Psoas muscle (tissue), 7 donors: ENCODE measurements at regions not wholly inside any gene's neighbourhood (a gene's known extent, or its start where the extent isn't known, plus 50 kb on each side); places are given as distances from the start of the nearest gene placed in this dataset.

Experiments used
- ATAC-seq, 4 donors: fragments of 200-7000 bp; cut with Tn5 transposase; one replicate each; pipeline ENCODE4 v1.9.1; 2020; ENCODE audit warnings: moderate library complexity in 3 of 4, mild to moderate bottlenecking in 2 of 4
- DNase-seq, 2 donors: peaks; one replicate each; pipeline ENCODE4 v3.0.0-alpha.2; 2020
- H3K27ac ChIP-seq: fragments of 200-600 bp; one replicate; pipeline ENCODE4 v1.8.0; 2022
- H3K27me3 ChIP-seq, 3 donors: fragments of 200-600 bp in 1 of 3; one replicate each; pipeline versions ENCODE4 v1.6.1 to v1.8.0; 2013 to 2022; ENCODE audit warnings: low read length in 2 of 3, mild to moderate bottlenecking in 2 of 3, moderate library complexity in 1 of 3; ENCODE audit not compliant: insufficient read depth in 3 of 3
- H3K36me3 ChIP-seq, 2 donors: fragments of 200-600 bp in 1 of 2; one replicate each; pipeline versions ENCODE4 v1.6.1 to v1.8.0; 2013 to 2022; ENCODE audit warnings: low read depth in 1 of 2, mild to moderate bottlenecking in 1 of 2, moderate library complexity in 1 of 2; ENCODE audit not compliant: insufficient read depth in 1 of 2
- H3K4me1 ChIP-seq: fragments of 200-600 bp; one replicate; pipeline ENCODE4 v1.8.0; 2022
- H3K4me3 ChIP-seq: fragments of 200-600 bp; one replicate; pipeline ENCODE4 v1.8.0; 2022; ENCODE audit warnings: mild to moderate bottlenecking
- H3K9me3 ChIP-seq: fragments of 200-600 bp; one replicate; pipeline ENCODE4 v1.8.0; 2022
- WGBS, 3 donors: extraction: QIAGEN DNeasy Blood & Tissue Kit; methylation state at CpG; one replicate each; pipeline versions ENCODE4 v1.1.6 to v1.1.7; 2013; 5-methylcytosine and 5-hydroxymethylcytosine counted together
- intact Hi-C, 2 donors: fragments of 100-400 bp; cut with DNase I; formaldehyde crosslinking; loops; one replicate each; pipeline versions ENCODE4 v1.11.0 to v1.14.2; 2022
- TF ChIP-seq, protein P1 (sequence below): fragments of 200-600 bp; IDR thresholded peaks from one replicate; pipeline ENCODE4 v1.8.0; 2022; ENCODE audit warnings: antibody characterized with exemption
- donor health status: healthy with polysubstance abuse.
- donor health status: DM: no; HTN: no; CAD: no; lungs with moderate emphysema.
- donor health status: Bipolar disorder and iron deficiency.
- donor health status: healthy.
- donor health status: DM: yes; HTN: yes; CAD: no.
- donor health status: DM: no; HTN: no; CAD: no.
- donor health status: DM: yes; HTN: yes; CAD: no.

DNA sequence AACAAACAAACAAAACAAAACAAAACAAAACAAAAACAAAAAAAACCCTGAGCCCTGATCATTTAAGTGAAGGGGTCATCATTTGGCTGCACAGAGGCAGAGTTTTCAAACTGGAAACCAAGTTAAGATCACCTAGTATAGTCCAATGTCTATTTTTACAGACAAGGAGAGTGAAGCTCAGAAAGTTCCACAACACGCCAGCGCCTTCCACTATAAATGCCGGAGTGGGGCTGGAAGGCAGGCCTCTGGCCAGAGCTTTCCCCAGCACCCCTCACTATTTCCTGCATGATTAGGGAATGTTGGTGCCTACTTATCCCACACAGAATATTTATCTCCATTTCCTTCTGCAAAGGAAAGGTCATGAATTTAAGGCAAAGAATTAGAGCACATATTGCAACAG lies 319.7 kb upstream of the WWC1 start:
- TF ChIP-seq, protein P1, sequence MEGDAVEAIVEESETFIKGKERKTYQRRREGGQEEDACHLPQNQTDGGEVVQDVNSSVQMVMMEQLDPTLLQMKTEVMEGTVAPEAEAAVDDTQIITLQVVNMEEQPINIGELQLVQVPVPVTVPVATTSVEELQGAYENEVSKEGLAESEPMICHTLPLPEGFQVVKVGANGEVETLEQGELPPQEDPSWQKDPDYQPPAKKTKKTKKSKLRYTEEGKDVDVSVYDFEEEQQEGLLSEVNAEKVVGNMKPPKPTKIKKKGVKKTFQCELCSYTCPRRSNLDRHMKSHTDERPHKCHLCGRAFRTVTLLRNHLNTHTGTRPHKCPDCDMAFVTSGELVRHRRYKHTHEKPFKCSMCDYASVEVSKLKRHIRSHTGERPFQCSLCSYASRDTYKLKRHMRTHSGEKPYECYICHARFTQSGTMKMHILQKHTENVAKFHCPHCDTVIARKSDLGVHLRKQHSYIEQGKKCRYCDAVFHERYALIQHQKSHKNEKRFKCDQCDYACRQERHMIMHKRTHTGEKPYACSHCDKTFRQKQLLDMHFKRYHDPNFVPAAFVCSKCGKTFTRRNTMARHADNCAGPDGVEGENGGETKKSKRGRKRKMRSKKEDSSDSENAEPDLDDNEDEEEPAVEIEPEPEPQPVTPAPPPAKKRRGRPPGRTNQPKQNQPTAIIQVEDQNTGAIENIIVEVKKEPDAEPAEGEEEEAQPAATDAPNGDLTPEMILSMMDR = no peak
- intact Hi-C loops = no loop called here
- ATAC-seq = no peak
- H3K4me3 ChIP-seq = no peak overlapping the region
- H3K27ac ChIP-seq = no peak overlapping the region
- no peaks in the 10 kb centered on the region for H3K27me3 ChIP-seq
- no peak for DNase-seq
- whole genome bisulfite sequencing, 3 donors = 86 to 93% (median 90%) methylated on average over 3 of the region's 3 CpGs
- H3K36me3 ChIP-seq = no peaks in the 10 kb centered on the region
- no peaks in the 10 kb centered on the region for H3K9me3 ChIP-seq
- H3K4me1 ChIP-seq = no peaks in the 10 kb centered on the region

DNA sequence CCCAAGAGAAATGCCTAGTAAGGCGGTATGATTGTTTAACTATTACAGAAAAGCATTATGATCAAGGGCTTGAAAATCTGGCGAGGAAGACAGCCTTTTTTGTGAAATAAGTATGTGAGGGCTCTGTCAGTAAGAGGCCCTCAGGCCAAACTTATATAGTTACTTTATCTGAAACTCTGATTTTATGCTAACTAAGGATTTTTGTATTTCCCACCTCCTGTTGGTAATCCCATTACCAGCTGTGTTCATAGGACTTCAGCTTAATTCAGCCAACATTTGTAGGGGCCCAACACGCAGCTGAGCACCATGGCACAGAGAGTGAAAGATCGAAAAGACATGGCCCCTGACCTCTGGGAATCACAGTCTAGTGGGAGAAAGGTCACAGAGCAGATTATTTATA lies 318.3 kb upstream of the WWC1 start:
- no peak for DNase-seq
- H3K27ac ChIP-seq = no peak overlapping the region
- WGBS, 3 donors = 59 to 73% (median 62%) methylated on average over 4 of the region's 4 CpGs

DNA sequence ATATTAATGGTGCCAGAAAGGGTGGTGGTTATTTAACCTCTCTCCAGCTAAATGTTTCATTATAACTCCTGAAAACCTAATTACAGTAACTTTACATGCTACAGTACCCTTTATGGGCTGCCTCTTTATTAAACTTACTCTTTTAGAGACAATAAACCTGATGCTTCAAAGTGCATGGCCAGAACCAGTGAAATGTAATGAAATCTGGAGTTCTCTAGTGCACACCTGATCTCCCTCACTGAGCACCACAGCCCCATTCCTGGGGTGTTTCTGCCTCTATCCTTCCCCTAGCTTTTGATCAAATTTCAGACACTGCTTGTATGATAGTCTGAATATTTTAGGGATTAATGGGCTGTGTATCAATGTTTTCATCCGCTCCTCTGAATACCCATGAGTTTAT lies 306.5 kb upstream of the WWC1 start:
- no peaks in the 10 kb centered on the region for H3K4me1 ChIP-seq
- intact Hi-C loops = no loop called here
- no peak for DNase-seq
- ATAC-seq = no peak
- peaks cover 0 to 2% (median 0%) of the 10 kb centered on the region in 3 donors for H3K27me3 ChIP-seq
- TF ChIP-seq, protein P1 = no peak
- H3K27ac ChIP-seq = no peak overlapping the region
- no peaks in the 10 kb centered on the region for H3K9me3 ChIP-seq
- H3K36me3 ChIP-seq = no peaks in the 10 kb centered on the region
- H3K4me3 ChIP-seq = no peak overlapping the region
- 32 to 62% (median 62%) methylated on average over 1 of the region's 1 CpG for WGBS, 3 donors

More for the DNA sequence above, 318.3 kb upstream of the WWC1 start:
- intact Hi-C loops = no loop called here
- no peaks in the 10 kb centered on the region for H3K4me1 ChIP-seq
- no peaks in the 10 kb centered on the region for H3K27me3 ChIP-seq
- H3K4me3 ChIP-seq = no peak overlapping the region
- TF ChIP-seq, protein P1 = no peak
- H3K9me3 ChIP-seq = no peaks in the 10 kb centered on the region
- H3K36me3 ChIP-seq = no peaks in the 10 kb centered on the region
- no peak for ATAC-seq

DNA sequence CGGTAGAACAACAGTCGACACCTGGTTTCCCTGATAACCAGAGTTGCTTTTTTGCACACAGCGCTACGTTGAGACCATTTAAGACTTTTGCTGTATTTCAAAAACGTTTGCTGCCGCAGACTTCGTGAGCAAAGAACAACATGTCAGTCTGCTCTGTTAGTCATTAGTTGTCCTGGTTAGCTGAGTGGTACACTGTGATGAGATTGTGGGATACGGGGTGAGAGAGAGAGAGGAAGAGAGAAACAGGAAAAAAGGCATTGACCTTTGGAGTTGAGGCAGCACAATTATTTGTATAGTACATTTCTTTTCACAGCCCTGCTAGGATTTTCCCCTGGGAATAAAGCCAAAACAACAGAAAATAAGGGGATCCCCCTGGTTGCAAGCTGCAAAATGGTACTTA lies 306.1 kb upstream of the WWC1 start:
- no peak for ATAC-seq
- H3K27ac ChIP-seq = no peak overlapping the region
- 49 to 55% (median 53%) methylated on average over 8 of the region's 8 CpGs for WGBS, 3 donors

More for the DNA sequence above, 306.1 kb upstream of the WWC1 start:
- H3K9me3 ChIP-seq = no peaks in the 10 kb centered on the region
- TF ChIP-seq, protein P1 = no peak
- H3K4me1 ChIP-seq = no peaks in the 10 kb centered on the region
- no peak overlapping the region for H3K4me3 ChIP-seq
- DNase-seq = no peak
- H3K27me3 ChIP-seq = peaks cover 0 to 2% (median 0%) of the 10 kb centered on the region in 3 donors
- H3K36me3 ChIP-seq = no peaks in the 10 kb centered on the region
- intact Hi-C loops = no loop called here
